IMR-90 (cell line): ENCODE measurements at regions not wholly inside any gene's neighbourhood (a gene's known extent, or its start where the extent isn't known, plus 50 kb on each side); places are given as distances from the start of the nearest gene placed in this dataset.

Experiments
- ATAC-seq: fragments of 200-7000 bp; cut with Tn5 transposase; 2 replicates; pipeline ENCODE4 v1.9.1; 2020; ENCODE audit warnings: low read depth, mild to moderate bottlenecking, moderate library complexity
- BruUV-seq: library from RNA; stranded (reverse); fragments of 400-500 nt; replicated peaks from 2 replicates; lab custom pipeline; 2021; lab: Mats Ljungman, UMichigan
- CTCF ChIA-PET: fragments of 300-600 bp; formaldehyde crosslinking; extraction: SDS; loops from one replicate; lab custom pipeline; 2021; ENCODE audit warnings: antibody characterized with exemption; lab: Yijun Ruan, JAX
- POLR2A ChIA-PET: fragments of 300-600 bp; sonication (Branson Sonifier 250); formaldehyde crosslinking; loops from one replicate; lab custom pipeline; 2022; ENCODE audit warnings: antibody characterized with exemption; ENCODE audit not compliant: unreplicated experiment; lab: Charles Lee
- DNase-seq: peaks from one replicate; pipeline ENCODE4 v3.0.0; 2013
- H2AFZ ChIP-seq: replicated peaks from 2 replicates; pipeline ENCODE3; 2013; ENCODE audit warnings: low read length, mild to moderate bottlenecking; ENCODE audit not compliant: poor library complexity
- H2AK5ac ChIP-seq: 2 replicates; pipeline ENCODE4 v1.6.1; 2013; ENCODE audit warnings: low read depth, low read length, inconsistent platforms
- H2AK9ac ChIP-seq: replicated peaks from 2 replicates; pipeline ENCODE3; 2013; ENCODE audit warnings: mild to moderate bottlenecking, low read depth, low read length, moderate library complexity; ENCODE audit not compliant: poor library complexity
- H2BK120ac ChIP-seq: 2 replicates; pipeline ENCODE4 v1.6.1; 2013; ENCODE audit warnings: low read depth, low read length, inconsistent platforms
- H2BK15ac ChIP-seq: 3 replicates; pipeline ENCODE4 v1.6.1; 2013; ENCODE audit warnings: low read depth, low read length, inconsistent platforms
- H2BK20ac ChIP-seq: 2 replicates; pipeline ENCODE4 v1.6.1; 2013; ENCODE audit warnings: low read depth, mild to moderate bottlenecking, inconsistent platforms, low read length, moderate library complexity
- H2BK5ac ChIP-seq: 2 replicates; pipeline ENCODE4 v1.6.1; 2013; ENCODE audit warnings: mild to moderate bottlenecking, low read depth, low read length, inconsistent platforms; ENCODE audit not compliant: poor library complexity, severe bottlenecking
- H3K14ac ChIP-seq: replicated peaks from 2 replicates; pipeline ENCODE4 v1.6.1; 2013; ENCODE audit warnings: low read depth, low read length, inconsistent platforms
- H3K18ac ChIP-seq: 2 replicates; pipeline ENCODE4 v1.6.1; 2013; ENCODE audit warnings: low read depth, low read length, control low read depth
- H3K23ac ChIP-seq: 2 replicates; pipeline ENCODE4 v1.6.1; 2013; ENCODE audit warnings: low read depth, low read length, inconsistent platforms
- H3K27ac ChIP-seq: 2 replicates; pipeline ENCODE4 v1.5.1; 2013; ENCODE audit warnings: mild to moderate bottlenecking, control low read depth, low read length; ENCODE audit not compliant: insufficient read depth
- H3K27me3 ChIP-seq: 2 replicates; pipeline ENCODE4 v1.6.1; 2013; ENCODE audit warnings: low read length; ENCODE audit not compliant: control insufficient read depth, insufficient read depth
- H3K36me3 ChIP-seq: 2 replicates; pipeline ENCODE4 v1.6.1; 2013; ENCODE audit warnings: low read length, mixed read lengths; ENCODE audit not compliant: control insufficient read depth, insufficient read depth
- H3K4ac ChIP-seq: 2 replicates; pipeline ENCODE4 v1.6.1; 2013; ENCODE audit warnings: low read depth, low read length, inconsistent platforms
- H3K4me1 ChIP-seq: 2 replicates; pipeline ENCODE4 v1.6.1; 2013; ENCODE audit warnings: low read length, mixed read lengths; ENCODE audit not compliant: control insufficient read depth, insufficient read depth
- H3K4me2 ChIP-seq: 2 replicates; pipeline ENCODE4 v1.6.1; 2013; ENCODE audit warnings: low read depth, mild to moderate bottlenecking, control low read depth, low read length, moderate library complexity
- H3K4me3 ChIP-seq: 2 replicates; pipeline ENCODE4 v1.5.1; 2013; ENCODE audit warnings: low read depth, mild to moderate bottlenecking, control low read depth, low read length, moderate library complexity; ENCODE audit not compliant: insufficient read depth
- H3K56ac ChIP-seq: 2 replicates; pipeline ENCODE4 v1.6.1; 2013; ENCODE audit warnings: low read length, inconsistent platforms; ENCODE audit not compliant: insufficient read depth; ENCODE audit errors: extremely low read depth
- H3K79me1 ChIP-seq, 2 experiments: 2 replicates each; pipeline ENCODE4 v1.6.1; 2013; ENCODE audit warnings: low read length in 2 of 2, inconsistent platforms in 1 of 2, low read depth in 1 of 2
- H3K9ac ChIP-seq: 2 replicates; pipeline ENCODE4 v1.6.1; 2013; ENCODE audit warnings: low read depth, low read length, control low read depth
- H3K9me1 ChIP-seq: 2 replicates; pipeline ENCODE4 v1.6.1; 2013; ENCODE audit warnings: low read length, inconsistent platforms; ENCODE audit not compliant: insufficient read depth
- H3K9me3 ChIP-seq: 2 replicates; pipeline ENCODE4 v1.6.1; 2013; ENCODE audit warnings: low read length; ENCODE audit not compliant: control insufficient read depth, insufficient read depth
- H4K20me1 ChIP-seq: 2 replicates; pipeline ENCODE4 v1.6.1; 2013; ENCODE audit warnings: low read length, inconsistent platforms; ENCODE audit not compliant: insufficient read depth
- H4K5ac ChIP-seq: 2 replicates; pipeline ENCODE4 v1.6.1; 2013; ENCODE audit warnings: mild to moderate bottlenecking, low read depth, low read length, control low read depth
- H4K8ac ChIP-seq, 2 experiments: 2 replicates each; pipeline ENCODE4 v1.6.1; 2013; ENCODE audit warnings: low read depth in 2 of 2, low read length in 2 of 2, control low read depth in 1 of 2, inconsistent platforms in 1 of 2
- H4K91ac ChIP-seq: 2 replicates; pipeline ENCODE4 v1.6.1; 2013; ENCODE audit warnings: low read depth, low read length, inconsistent platforms; ENCODE audit not compliant: insufficient read depth
- BHLHE40 ChIP-seq: fragments of 150-350 bp; IDR thresholded peaks from 2 replicates; pipeline ENCODE4 v1.6.1; 2016; ENCODE audit warnings: mild to moderate bottlenecking, low read depth, low read length
- CEBPB ChIP-seq: IDR thresholded peaks from 2 replicates; pipeline ENCODE4 v1.6.1; 2012; ENCODE audit warnings: low read depth, low read length, improper control_type of control experiment
- CHD1 ChIP-seq: IDR thresholded peaks from 2 replicates; pipeline ENCODE4 v1.6.1; 2012; ENCODE audit warnings: low read depth, low read length, improper control_type of control experiment
- CTCF ChIP-seq: conservative IDR thresholded peaks from 2 replicates; pipeline ENCODE4 v1.5.1; 2012; ENCODE audit warnings: mild to moderate bottlenecking, low read depth, low read length, improper control_type of control experiment
- FOS ChIP-seq: fragments of 150-350 bp; IDR thresholded peaks from 2 replicates; pipeline ENCODE4 v1.6.1; 2016; ENCODE audit warnings: low read depth, low read length
- MAFK ChIP-seq: IDR thresholded peaks from 2 replicates; pipeline ENCODE4 v1.6.1; 2012; ENCODE audit warnings: low read depth, low read length, improper control_type of control experiment
- MAZ ChIP-seq: IDR thresholded peaks from 2 replicates; pipeline ENCODE4 v1.6.1; 2012; ENCODE audit warnings: low read depth, mild to moderate bottlenecking, low read length, improper control_type of control experiment, moderate library complexity, borderline replicate concordance
- MXI1 ChIP-seq: IDR thresholded peaks from 2 replicates; pipeline ENCODE4 v1.6.1; 2012; ENCODE audit warnings: low read depth, mild to moderate bottlenecking, low read length, moderate library complexity, borderline replicate concordance
- POLR2A ChIP-seq: IDR thresholded peaks from 2 replicates; pipeline ENCODE4 v1.6.1; 2012; ENCODE audit warnings: mild to moderate bottlenecking, low read depth, low read length
- RAD21 ChIP-seq: IDR thresholded peaks from 2 replicates; pipeline ENCODE4 v1.6.1; 2012; ENCODE audit warnings: low read length, improper control_type of control experiment
- RCOR1 ChIP-seq: IDR thresholded peaks from 2 replicates; pipeline ENCODE4 v1.6.1; 2012; ENCODE audit warnings: mild to moderate bottlenecking, low read length, improper control_type of control experiment; ENCODE audit not compliant: insufficient replicate concordance
- RFX5 ChIP-seq: IDR thresholded peaks from 2 replicates; pipeline ENCODE4 v1.8.0; 2012; ENCODE audit warnings: low read depth, mild to moderate bottlenecking, low read length, moderate library complexity
- SMC3 ChIP-seq: fragments of 150-350 bp; IDR thresholded peaks from 2 replicates; pipeline ENCODE4 v1.6.1; 2016; ENCODE audit warnings: low read depth, mild to moderate bottlenecking, antibody characterized with exemption, low read length, moderate library complexity
- USF2 ChIP-seq: fragments of 150-350 bp; IDR thresholded peaks from 2 replicates; pipeline ENCODE4 v1.6.1; 2017; ENCODE audit warnings: mild to moderate bottlenecking, antibody characterized with exemption, low read length, low read depth
- WGBS, 2 experiments: methylation state at CpG; one replicate each; pipeline versions ENCODE4 v1.1.5 to v1.1.7; 2013; ENCODE audit warnings: missing lambda C conversion rate in 2 of 2; ENCODE audit not compliant: insufficient read length in 1 of 2; ENCODE audit errors: extremely low coverage in 2 of 2; 5-methylcytosine and 5-hydroxymethylcytosine counted together
- dilution Hi-C: fragments of 300-500 bp; cut with HindIII; formaldehyde crosslinking; loops from one replicate; pipeline ENCODE4 v1.14.3; 2018; ENCODE audit warnings: low sequenced_read_pairs; ENCODE audit not compliant: unreplicated experiment
- in situ Hi-C: fragments of 300-500 bp; cut with MboI; formaldehyde crosslinking; loops from 3 replicates; pipeline ENCODE4 v1.14.3; 2019; ENCODE audit warnings: low sequenced_read_pairs, inconsistent platforms, mixed read lengths
- intact Hi-C: fragments of 100-400 bp; cut with micrococcal nuclease; formaldehyde crosslinking; loops from 2 replicates; pipeline ENCODE4 v1.10.0; 2022
- TF ChIP-seq, protein P1 (sequence below): fragments of 150-350 bp; IDR thresholded peaks from 2 replicates; pipeline ENCODE4 v1.6.1; 2016; ENCODE audit warnings: low read depth, mild to moderate bottlenecking, low read length, moderate library complexity, borderline replicate concordance

DNA sequence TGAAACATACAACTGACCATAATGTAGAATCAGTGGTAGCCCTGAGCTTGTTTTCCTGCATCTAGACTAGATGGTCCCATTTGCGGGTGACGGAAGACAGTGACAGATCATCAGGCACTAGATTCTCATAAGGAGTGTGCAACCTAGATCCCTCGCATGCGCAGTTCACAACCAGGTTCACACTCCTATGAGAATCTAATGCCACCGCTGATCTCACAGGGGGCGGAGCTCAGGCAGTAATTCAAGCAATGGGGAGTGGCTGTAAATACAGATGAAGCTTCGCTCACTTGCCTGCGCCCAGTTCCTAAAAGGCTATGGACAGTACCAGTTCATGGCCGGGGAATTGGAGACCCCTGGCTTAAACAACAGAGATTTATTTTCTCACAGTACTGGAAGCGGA is 656.3 kb downstream of the HS3ST4 start:
- no peak overlapping the region for H3K56ac ChIP-seq
- no peaks in the 10 kb centered on the region for H3K27me3 ChIP-seq
- BruUV-seq, result no TSS peak
- H2AFZ ChIP-seq, result no peak overlapping the region
- H4K8ac ChIP-seq, result no peak overlapping the region
- dilution Hi-C loops (no loop called here), in situ Hi-C loops (no loop called here), intact Hi-C loops (no loop called here)
- no peak overlapping the region for H3K27ac ChIP-seq
- no peaks in the 10 kb centered on the region for H3K79me1 ChIP-seq
- POLR2A ChIA-PET, result no interaction called here
- no peak overlapping the region for H4K91ac ChIP-seq
- H2AK5ac ChIP-seq, result no peak overlapping the region
- no peak overlapping the region for H3K4ac ChIP-seq
- CTCF ChIA-PET, result no interaction called here
- H2BK15ac ChIP-seq, result no peak overlapping the region
- no peak overlapping the region for H4K5ac ChIP-seq
- no peak overlapping the region for H3K9ac ChIP-seq
- no peaks in the 10 kb centered on the region for H3K4me1 ChIP-seq
- no peak overlapping the region for H3K4me3 ChIP-seq
- no peak overlapping the region for H2AK9ac ChIP-seq
- H3K4me2 ChIP-seq, result no peak overlapping the region
- no peak overlapping the region for H3K14ac ChIP-seq
- peaks cover 23% of the 10 kb centered on the region for H3K9me3 ChIP-seq
- 73% methylated on average over 2 of the region's 10 CpGs; no CpG with 5 or more reads in 1 of the 2 experiments for WGBS, 2 experiments
- H4K20me1 ChIP-seq, result no peaks in the 10 kb centered on the region
- DNase-seq, result no peak
- H3K23ac ChIP-seq, result no peak overlapping the region
- no peak overlapping the region for H2BK5ac ChIP-seq
- no peak overlapping the region for H2BK20ac ChIP-seq
- H3K9me1 ChIP-seq, result no peaks in the 10 kb centered on the region
- no peak overlapping the region for H3K18ac ChIP-seq
- ATAC-seq, result no peak
- H3K36me3 ChIP-seq, result no peaks in the 10 kb centered on the region
- no peak overlapping the region for H2BK120ac ChIP-seq
- TF ChIP-seq CHD1, result no peak
- no peak for TF ChIP-seq CEBPB
- no peak for TF ChIP-seq CTCF
- TF ChIP-seq MXI1, result no peak
- TF ChIP-seq POLR2A, result no peak
- no peak for TF ChIP-seq RCOR1
- TF ChIP-seq MAFK, result no peak
- TF ChIP-seq, protein P1, sequence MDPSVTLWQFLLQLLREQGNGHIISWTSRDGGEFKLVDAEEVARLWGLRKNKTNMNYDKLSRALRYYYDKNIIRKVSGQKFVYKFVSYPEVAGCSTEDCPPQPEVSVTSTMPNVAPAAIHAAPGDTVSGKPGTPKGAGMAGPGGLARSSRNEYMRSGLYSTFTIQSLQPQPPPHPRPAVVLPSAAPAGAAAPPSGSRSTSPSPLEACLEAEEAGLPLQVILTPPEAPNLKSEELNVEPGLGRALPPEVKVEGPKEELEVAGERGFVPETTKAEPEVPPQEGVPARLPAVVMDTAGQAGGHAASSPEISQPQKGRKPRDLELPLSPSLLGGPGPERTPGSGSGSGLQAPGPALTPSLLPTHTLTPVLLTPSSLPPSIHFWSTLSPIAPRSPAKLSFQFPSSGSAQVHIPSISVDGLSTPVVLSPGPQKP, result no peak
- TF ChIP-seq USF2, result no peak
- no peak for TF ChIP-seq RAD21
- no peak for TF ChIP-seq SMC3
- no peak for TF ChIP-seq RFX5
- TF ChIP-seq BHLHE40, result no peak
- no peak for TF ChIP-seq MAZ
- TF ChIP-seq FOS, result no peak
